ENCODE measurements at regions not wholly inside any gene's neighbourhood (a gene's known extent, or its start where the extent isn't known, plus 50 kb on each side); places are given as distances from the start of the nearest gene placed in this dataset.

DNA sequence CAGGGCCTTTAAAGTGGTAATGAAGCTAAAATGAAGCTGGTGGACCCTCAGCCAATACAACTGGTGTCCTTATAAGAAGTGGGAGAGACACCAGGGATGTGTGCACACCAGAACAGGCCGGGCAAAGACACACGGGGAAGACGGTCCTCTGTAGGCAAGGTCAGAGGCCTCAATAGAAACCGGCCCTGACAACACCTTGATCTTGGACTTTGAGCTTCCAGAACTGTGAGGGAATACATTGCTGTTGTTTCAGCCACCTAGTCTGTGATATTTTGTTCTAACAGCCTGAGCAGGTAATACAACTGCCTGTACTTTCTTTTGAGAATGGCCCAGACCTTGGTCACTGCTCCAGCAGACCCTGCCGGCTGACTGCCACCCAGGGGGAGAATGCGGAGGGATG is 65.6 kb upstream of the FZD7 start:
- H2AFZ ChIP-seq (ENCODE audit: low read length) = no peak overlapping the region
- H3K4me2 ChIP-seq (ENCODE audit: extremely low read depth, insufficient read depth, low read length) = no peak overlapping the region
- no peak overlapping the region for H3K4me3 ChIP-seq (replicated peaks in 1 of 4; ENCODE audit: control extremely low read depth in 1 of 4, insufficient read depth in 1 of 4, low read depth in 3 of 4, low read length in 4 of 4)
- TF ChIP-seq, protein P1, sequence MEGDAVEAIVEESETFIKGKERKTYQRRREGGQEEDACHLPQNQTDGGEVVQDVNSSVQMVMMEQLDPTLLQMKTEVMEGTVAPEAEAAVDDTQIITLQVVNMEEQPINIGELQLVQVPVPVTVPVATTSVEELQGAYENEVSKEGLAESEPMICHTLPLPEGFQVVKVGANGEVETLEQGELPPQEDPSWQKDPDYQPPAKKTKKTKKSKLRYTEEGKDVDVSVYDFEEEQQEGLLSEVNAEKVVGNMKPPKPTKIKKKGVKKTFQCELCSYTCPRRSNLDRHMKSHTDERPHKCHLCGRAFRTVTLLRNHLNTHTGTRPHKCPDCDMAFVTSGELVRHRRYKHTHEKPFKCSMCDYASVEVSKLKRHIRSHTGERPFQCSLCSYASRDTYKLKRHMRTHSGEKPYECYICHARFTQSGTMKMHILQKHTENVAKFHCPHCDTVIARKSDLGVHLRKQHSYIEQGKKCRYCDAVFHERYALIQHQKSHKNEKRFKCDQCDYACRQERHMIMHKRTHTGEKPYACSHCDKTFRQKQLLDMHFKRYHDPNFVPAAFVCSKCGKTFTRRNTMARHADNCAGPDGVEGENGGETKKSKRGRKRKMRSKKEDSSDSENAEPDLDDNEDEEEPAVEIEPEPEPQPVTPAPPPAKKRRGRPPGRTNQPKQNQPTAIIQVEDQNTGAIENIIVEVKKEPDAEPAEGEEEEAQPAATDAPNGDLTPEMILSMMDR (conservative IDR thresholded peaks at IDR 0.05 in 1 of 2, IDR thresholded peaks at IDR 0.05 in 1 of 2; ENCODE audit: low read depth in 1 of 2, low read length in 2 of 2) = no peak
- no peak for TF ChIP-seq EZH2 (IDR thresholded peaks at IDR 0.05; ENCODE audit: low read length, missing control alignments)
- H3K4me1 ChIP-seq (ENCODE audit: control insufficient read depth, extremely low read depth, insufficient read depth, low read length) = no peaks in the 10 kb centered on the region
- H3K9me3 ChIP-seq (ENCODE audit: control insufficient read depth, insufficient read depth, low read depth, low read length) = no peaks in the 10 kb centered on the region
- no peak overlapping the region for H3K27ac ChIP-seq (ENCODE audit: insufficient read depth, low read length)
- H4K20me1 ChIP-seq (ENCODE audit: control insufficient read depth, extremely low read depth, insufficient read depth, low read length) = no peaks in the 10 kb centered on the region
- DNase-seq (ENCODE audit: low read depth in 2 of 2) = no peak
- no peaks in the 10 kb centered on the region for H3K36me3 ChIP-seq (ENCODE audit: control insufficient read depth, insufficient read depth, low read length)
- no peak overlapping the region for H3K9ac ChIP-seq (ENCODE audit: insufficient read depth, low read length)
- H3K79me2 ChIP-seq (ENCODE audit: control insufficient read depth, insufficient read depth, low read length) = no peaks in the 10 kb centered on the region
- no peaks in the 10 kb centered on the region for H3K27me3 ChIP-seq (ENCODE audit: control insufficient read depth, insufficient read depth, low read length)

GRCh38 chr2:201968476-201968875 is 65.2 kb upstream of the FZD7 start:
- Histone ChIP-seq H3K27me3 (ENCODE audit: control insufficient read depth, insufficient read depth, low read length) (no peaks in the 10 kb centered on the region), H3K79me2 (ENCODE audit: control insufficient read depth, insufficient read depth, low read length) (no peaks in the 10 kb centered on the region), H3K9me3 (ENCODE audit: control insufficient read depth, insufficient read depth, low read depth, low read length) (no peaks in the 10 kb centered on the region), H3K4me2 (ENCODE audit: extremely low read depth, insufficient read depth, low read length) (no peak overlapping the region), H3K36me3 (ENCODE audit: control insufficient read depth, insufficient read depth, low read length) (no peaks in the 10 kb centered on the region), H3K27ac (ENCODE audit: insufficient read depth, low read length) (no peak overlapping the region), H4K20me1 (ENCODE audit: control insufficient read depth, extremely low read depth, insufficient read depth, low read length) (no peaks in the 10 kb centered on the region), H2AFZ (ENCODE audit: low read length) (no peak overlapping the region), H3K9ac (ENCODE audit: insufficient read depth, low read length) (no peak overlapping the region), H3K4me1 (ENCODE audit: control insufficient read depth, extremely low read depth, insufficient read depth, low read length) (no peaks in the 10 kb centered on the region), H3K4me3 (replicated peaks in 1 of 4; ENCODE audit: control extremely low read depth in 1 of 4, insufficient read depth in 1 of 4, low read depth in 3 of 4, low read length in 4 of 4) (no peak overlapping the region)
- TF ChIP-seq, protein P1 (conservative IDR thresholded peaks at IDR 0.05 in 1 of 2, IDR thresholded peaks at IDR 0.05 in 1 of 2; ENCODE audit: low read depth in 1 of 2, low read length in 2 of 2) = no peak
- TF ChIP-seq EZH2 (IDR thresholded peaks at IDR 0.05; ENCODE audit: low read length, missing control alignments) = no peak
- DNase-seq (ENCODE audit: low read depth in 2 of 2) = no peak

- Histone ChIP-seq H3K4me3 (replicated peaks in 1 of 4; ENCODE audit: control extremely low read depth in 1 of 4, insufficient read depth in 1 of 4, low read depth in 3 of 4, low read length in 4 of 4) (no peak overlapping the region), H3K27ac (ENCODE audit: insufficient read depth, low read length) (no peak overlapping the region), H3K27me3 (ENCODE audit: control insufficient read depth, insufficient read depth, low read length) (no peaks in the 10 kb centered on the region), H2AFZ (ENCODE audit: low read length) (no peak overlapping the region), H3K79me2 (ENCODE audit: control insufficient read depth, insufficient read depth, low read length) (no peaks in the 10 kb centered on the region), H3K9me3 (ENCODE audit: control insufficient read depth, insufficient read depth, low read depth, low read length) (no peaks in the 10 kb centered on the region), H3K36me3 (ENCODE audit: control insufficient read depth, insufficient read depth, low read length) (no peaks in the 10 kb centered on the region), H3K4me1 (ENCODE audit: control insufficient read depth, extremely low read depth, insufficient read depth, low read length) (no peaks in the 10 kb centered on the region), H4K20me1 (ENCODE audit: control insufficient read depth, extremely low read depth, insufficient read depth, low read length) (no peaks in the 10 kb centered on the region), H3K9ac (ENCODE audit: insufficient read depth, low read length) (no peak overlapping the region), H3K4me2 (ENCODE audit: extremely low read depth, insufficient read depth, low read length) (no peak overlapping the region)
- no peak for DNase-seq (ENCODE audit: low read depth in 2 of 2)
- TF ChIP-seq EZH2 (IDR thresholded peaks at IDR 0.05; ENCODE audit: low read length, missing control alignments) = no peak
- TF ChIP-seq, protein P1 (conservative IDR thresholded peaks at IDR 0.05 in 1 of 2, IDR thresholded peaks at IDR 0.05 in 1 of 2; ENCODE audit: low read depth in 1 of 2, low read length in 2 of 2) = no peak
Observed at GRCh38 chr2:201969241-201969937, 64.3 kb upstream of the FZD7 start.
